ENCODE measurements at regions not wholly inside any gene's neighbourhood (a gene's known extent, or its start where the extent isn't known, plus 50 kb on each side); places are given as distances from the start of the nearest gene placed in this dataset.

- TF ChIP-seq REST (IDR thresholded peaks at IDR 0.05; ENCODE audit: low read depth, low read length) (no peak), SMC3 (IDR thresholded peaks at IDR 0.05; ENCODE audit: low read depth, low read length) (no peak), PBX3 (IDR thresholded peaks at IDR 0.05) (no peak), ZBTB33 (IDR thresholded peaks at IDR 0.05; ENCODE audit: borderline replicate concordance, low read depth) (no peak), RCOR1 (IDR thresholded peaks at IDR 0.05; ENCODE audit: low read length) (no peak)
Measured at GRCh38 chr5:57753446-57753845, 270.8 kb upstream of the ACTBL2 start (continued).

GRCh38 chr5:57751710-57752109 lies 269.1 kb upstream of the ACTBL2 start:
- no peaks in the 10 kb centered on the region for H3K27me3 ChIP-seq (ENCODE audit: insufficient read depth)
- H3K9me3 ChIP-seq, result no peaks in the 10 kb centered on the region
- H3K4me2 ChIP-seq, result no peak overlapping the region
- ChIA-PET CTCF (no interaction called here), POLR2A (no interaction called here)
- H3K9me2 ChIP-seq, result no peaks in the 10 kb centered on the region
- no peaks in the 10 kb centered on the region for H3K79me2 ChIP-seq (ENCODE audit: insufficient read depth)
- no peaks in the 10 kb centered on the region for H4K20me1 ChIP-seq (ENCODE audit: insufficient read depth)
- no peak for DNase-seq
- H3K9ac ChIP-seq, result no peak overlapping the region
- no peaks in the 10 kb centered on the region for H3K36me3 ChIP-seq (replicated peaks in 1 of 2; ENCODE audit: control insufficient read depth in 1 of 2, insufficient read depth in 2 of 2, low read length in 1 of 2)
- WGBS (ENCODE audit: low lambda C conversion rate), result 11% methylated on average over 2 of the region's 2 CpGs
- H3K4me3 ChIP-seq (ENCODE audit: low read depth in 2 of 2, low read length in 1 of 2), result no peak overlapping the region
- no peak overlapping the region for H2AFZ ChIP-seq (ENCODE audit: low read depth)
- no peak overlapping the region for H3K27ac ChIP-seq (ENCODE audit: low read depth in 2 of 2, low read length in 1 of 2)
- H3F3A ChIP-seq (replicated peaks; ENCODE audit: insufficient read depth), result no peaks in the 10 kb centered on the region
- no peaks in the 10 kb centered on the region for H3K4me1 ChIP-seq (ENCODE audit: control insufficient read depth in 1 of 2, insufficient read depth in 2 of 2, low read depth in 1 of 2, low read length in 1 of 2)
- TF ChIP-seq NRF1 (IDR thresholded peaks at IDR 0.05; ENCODE audit: low read depth, low read length), result no peak
- no peak for TF ChIP-seq MAX (IDR thresholded peaks at IDR 0.05; ENCODE audit: low read depth)
- no peak for TF ChIP-seq TAF1 (IDR thresholded peaks at IDR 0.05; ENCODE audit: borderline replicate concordance, low read depth, low read length)
- TF ChIP-seq RAD21 (IDR thresholded peaks at IDR 0.05; ENCODE audit: low read length), result no peak
- no peak for TF ChIP-seq PBX3 (IDR thresholded peaks at IDR 0.05)
- TF ChIP-seq NFIC (IDR thresholded peaks at IDR 0.05; ENCODE audit: borderline replicate concordance), result no peak
- TF ChIP-seq MXI1 (IDR thresholded peaks at IDR 0.05; ENCODE audit: low read depth, low read length), result no peak
- no peak for TF ChIP-seq RXRA (IDR thresholded peaks at IDR 0.05; ENCODE audit: borderline replicate concordance, low read depth)
- no peak for TF ChIP-seq ZBTB33 (IDR thresholded peaks at IDR 0.05; ENCODE audit: borderline replicate concordance, low read depth)
- TF ChIP-seq YY1 (IDR thresholded peaks at IDR 0.05; ENCODE audit: low read depth), result no peak
- TF ChIP-seq GABPA (IDR thresholded peaks at IDR 0.05; ENCODE audit: low read depth), result no peak
- TF ChIP-seq USF2 (IDR thresholded peaks at IDR 0.05; ENCODE audit: borderline replicate concordance, low read depth, low read length), result no peak
- no peak for TF ChIP-seq USF1 (IDR thresholded peaks at IDR 0.05; ENCODE audit: borderline replicate concordance, low read depth)
- no peak for TF ChIP-seq TCF12 (IDR thresholded peaks at IDR 0.05)
- no peak for TF ChIP-seq GATA2 (CRISPR knock-in tag; IDR thresholded peaks at IDR 0.05)
- TF ChIP-seq CHD2 (IDR thresholded peaks at IDR 0.05; ENCODE audit: low read length, partially characterized antibody), result no peak
- TF ChIP-seq EZH2phosphoT487 (IDR thresholded peaks at IDR 0.05; ENCODE audit: borderline replicate concordance, low read depth), result no peak
